HG03103 (cell line): ENCODE measurements at regions not wholly inside any gene's neighbourhood (a gene's known extent, or its start where the extent isn't known, plus 50 kb on each side); places are given as distances from the start of the nearest gene placed in this dataset.
"Not testable (repeated sequence)": the region's sequence is repeated elsewhere in the genome, so short reads cannot be mapped to it uniquely, and the experiment has no call there.

Experiments
- ATAC-seq: cut with Tn5 transposase; IDR thresholded peaks from one replicate; pipeline ENCODE4 v1.9.1; 2021; ENCODE audit warnings: low read depth; ENCODE audit not compliant: unreplicated experiment

DNA sequence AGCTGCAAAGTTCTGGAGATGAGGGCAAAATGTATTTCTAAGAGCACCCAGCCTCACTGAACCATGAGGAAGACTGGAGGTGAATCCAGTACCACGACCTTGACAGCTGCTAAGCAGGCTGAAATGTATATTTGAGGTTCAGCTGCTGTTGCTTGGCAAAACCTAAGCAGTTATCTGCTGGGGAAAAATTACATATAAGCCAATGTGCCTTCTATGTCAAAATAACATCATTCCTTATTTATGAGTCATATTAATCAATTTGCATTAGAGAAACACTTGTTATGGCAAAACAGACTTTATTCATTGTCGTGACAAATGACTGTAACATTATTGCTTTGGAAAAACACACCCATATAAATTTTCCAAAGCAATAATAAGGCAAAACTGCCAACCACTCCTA lies 560.5 kb upstream of the NR5A2 start:
- no peak for ATAC-seq

DNA sequence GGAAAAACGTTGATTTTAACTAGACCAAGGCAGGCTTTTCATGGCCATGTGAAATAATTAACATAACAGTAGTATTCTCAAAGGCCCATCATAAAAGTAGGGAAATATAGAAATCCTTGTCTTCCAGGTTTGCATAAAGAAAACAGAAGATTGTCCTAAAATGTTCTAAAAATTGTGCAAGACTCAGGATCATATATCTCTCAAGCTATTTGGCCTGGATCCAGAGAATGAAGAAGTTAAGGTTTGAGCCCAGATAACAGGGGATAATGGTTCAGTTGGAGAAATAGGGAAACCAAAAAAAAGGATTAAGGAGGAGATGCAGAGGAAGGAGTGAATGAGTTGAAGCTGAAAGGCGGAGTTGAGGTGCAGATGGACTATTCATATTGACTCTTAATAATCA lies 555.5 kb upstream of the NR5A2 start:
- ATAC-seq = no peak

DNA sequence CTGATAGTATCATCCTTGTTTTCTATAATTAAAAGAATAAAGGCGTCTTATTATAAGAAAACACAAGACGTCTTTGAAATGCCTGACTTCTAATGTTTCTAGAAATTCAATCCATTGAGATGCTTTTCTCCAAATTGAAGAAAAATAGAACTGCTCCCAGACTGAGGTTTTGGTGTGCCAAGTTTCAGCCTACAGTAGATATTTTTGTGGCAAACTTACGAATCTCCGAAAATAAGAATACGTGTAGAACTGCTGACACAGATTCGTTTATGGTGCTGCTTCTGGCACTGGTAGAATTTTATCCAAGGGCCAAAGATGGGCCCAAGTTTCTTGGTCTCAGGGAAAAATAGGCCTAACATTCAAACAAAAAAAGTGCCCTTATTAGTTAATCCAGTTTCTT lies 554.5 kb upstream of the NR5A2 start:
- no peak for ATAC-seq

DNA sequence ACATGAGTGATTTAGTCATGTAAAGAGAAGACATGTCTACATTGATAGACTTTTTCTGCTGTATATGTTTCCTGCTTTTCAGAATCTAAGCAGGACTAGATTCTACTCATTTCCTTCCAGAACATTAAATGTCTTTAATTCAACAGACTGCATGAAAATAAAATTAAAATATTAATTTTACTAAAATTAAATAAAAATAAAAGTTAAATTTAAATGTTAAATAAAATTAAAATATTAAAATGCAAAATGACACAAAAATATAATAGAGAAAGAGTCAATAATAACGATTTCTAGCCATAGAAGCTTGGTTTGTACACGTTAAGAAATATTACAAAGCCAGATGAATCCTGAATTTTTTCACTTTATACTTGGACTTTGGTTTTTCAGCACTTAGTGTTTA lies 552.8 kb upstream of the NR5A2 start:
- no peak for ATAC-seq

DNA sequence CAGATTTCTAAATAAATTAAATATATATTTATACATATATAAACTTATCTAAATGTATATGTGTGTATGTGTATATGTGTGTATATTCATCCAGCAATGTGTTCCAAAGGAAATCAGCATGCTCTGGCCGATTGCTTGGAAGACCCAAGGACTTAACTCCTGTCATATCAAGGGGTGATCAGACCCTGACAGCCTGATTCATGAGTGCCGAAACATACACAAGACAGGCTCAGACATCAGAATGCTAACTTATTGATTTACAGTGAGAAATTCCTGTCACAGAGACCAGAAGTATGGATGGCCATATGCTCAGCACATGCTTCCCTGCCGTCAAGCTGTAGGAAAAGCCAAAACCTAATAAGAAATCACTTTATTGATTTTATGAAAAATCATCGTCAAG lies 545.1 kb upstream of the NR5A2 start:
- no peak for ATAC-seq

DNA sequence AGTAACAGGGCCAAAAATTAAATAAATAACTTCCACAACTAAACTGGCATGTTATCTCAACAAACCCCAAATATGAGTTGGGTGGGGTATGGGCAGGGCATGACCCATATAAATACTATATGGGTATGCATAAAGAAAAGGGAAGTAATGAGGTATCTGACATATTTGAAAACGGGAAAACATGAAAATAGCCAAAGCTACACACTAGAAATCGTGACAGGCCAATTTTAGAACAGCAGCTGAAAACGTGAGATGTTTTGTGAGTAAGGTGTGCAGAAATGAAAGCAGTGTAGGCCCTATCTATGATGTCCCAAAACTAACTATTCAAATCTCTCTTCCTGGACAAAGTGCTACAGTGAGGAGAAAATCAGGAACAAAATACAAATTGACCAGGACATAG lies 537.9 kb upstream of the NR5A2 start:
- no peak for ATAC-seq

DNA sequence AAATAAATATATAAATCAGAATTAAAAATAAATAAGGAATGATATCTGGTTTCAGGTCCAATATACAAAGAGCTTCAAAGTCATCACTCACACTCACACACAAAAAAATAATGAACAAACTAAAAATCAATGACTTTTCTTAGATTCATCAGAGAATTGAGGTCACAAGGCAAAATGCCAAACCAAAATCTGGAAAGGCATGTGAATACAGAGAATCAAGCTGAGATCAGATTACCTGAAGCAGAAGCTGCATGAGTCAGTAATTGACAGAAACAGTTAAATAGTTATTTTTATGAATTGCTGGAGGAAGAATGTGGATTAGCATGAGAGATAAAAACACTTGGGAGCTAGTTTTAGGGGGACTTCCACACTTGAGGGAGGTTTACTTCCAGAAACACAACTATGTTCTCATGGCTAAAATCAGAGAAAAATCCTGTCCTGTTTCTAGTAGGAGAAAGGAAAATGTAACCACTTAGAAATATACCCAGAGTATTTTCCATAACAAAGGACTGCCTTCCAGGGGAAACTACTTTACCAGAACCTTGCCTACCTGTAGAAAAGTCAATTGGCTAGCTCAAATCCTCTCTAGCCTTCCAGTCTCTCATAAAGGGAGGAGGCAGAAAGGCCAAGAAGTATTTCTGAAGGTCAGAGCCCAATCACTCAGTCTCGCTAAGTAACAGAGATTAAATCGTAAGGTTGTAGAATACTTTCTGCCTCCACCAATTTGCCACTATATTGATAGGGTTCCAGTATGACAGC lies 536.6 kb upstream of the NR5A2 start:
- ATAC-seq = no peak

DNA sequence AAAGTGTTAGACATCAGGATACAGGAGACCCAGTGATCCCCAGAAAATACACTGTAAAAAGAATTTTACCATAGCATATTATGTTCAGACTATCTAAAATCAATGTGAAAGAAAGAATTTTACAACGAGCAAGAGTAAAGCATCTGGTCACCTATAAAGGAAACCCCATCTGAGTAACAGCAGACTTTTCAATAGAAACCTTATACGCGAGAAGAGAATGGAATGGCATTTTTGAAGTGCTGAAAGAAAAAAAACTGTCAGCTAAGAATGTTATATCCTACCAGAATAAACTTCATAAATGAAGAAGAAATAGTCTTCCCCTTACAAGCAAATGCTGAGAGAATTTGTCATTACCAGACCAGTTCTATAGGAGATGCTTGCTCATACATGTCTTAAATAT lies 532.1 kb upstream of the NR5A2 start:
- ATAC-seq = no peak

DNA sequence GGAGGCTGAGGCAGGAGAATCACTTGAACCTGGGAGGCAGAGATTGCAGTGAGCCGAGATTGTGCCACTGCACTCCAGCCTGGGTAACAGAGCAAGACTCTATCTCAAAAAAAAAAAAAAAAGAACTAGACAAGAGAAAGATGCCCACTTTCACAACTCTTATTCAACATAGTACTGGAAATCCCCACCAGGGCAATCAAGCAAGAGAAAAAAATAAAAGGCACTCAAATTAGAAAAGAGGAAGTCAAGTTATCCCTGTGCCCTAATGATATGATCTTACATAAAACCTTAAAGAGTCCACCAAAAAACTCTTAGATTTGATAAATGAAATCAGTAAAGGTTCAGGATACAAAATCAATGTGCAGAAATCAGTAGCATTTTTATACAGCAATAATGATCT lies 528.7 kb upstream of the NR5A2 start:
- ATAC-seq = peak; percentile 67

DNA sequence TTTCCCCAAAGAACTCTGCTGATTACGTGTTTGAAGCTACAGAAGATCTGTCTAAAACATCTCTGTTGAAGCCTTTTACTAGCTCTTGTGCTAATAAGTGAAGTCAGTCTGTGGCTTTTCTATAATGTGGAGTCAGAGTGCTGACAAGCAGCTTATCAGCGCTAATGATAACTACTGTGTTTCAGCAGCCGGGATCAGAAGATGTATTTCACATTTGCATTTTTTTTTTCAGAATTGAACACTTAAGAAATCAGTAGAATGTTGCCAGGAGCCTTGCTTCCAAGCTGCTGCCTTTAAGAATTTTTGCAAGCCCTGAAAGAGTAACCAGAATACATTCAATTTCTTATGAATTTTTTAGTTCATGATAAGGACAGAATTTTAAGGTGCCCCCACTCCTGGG lies 519.4 kb upstream of the NR5A2 start:
- ATAC-seq = no peak

DNA sequence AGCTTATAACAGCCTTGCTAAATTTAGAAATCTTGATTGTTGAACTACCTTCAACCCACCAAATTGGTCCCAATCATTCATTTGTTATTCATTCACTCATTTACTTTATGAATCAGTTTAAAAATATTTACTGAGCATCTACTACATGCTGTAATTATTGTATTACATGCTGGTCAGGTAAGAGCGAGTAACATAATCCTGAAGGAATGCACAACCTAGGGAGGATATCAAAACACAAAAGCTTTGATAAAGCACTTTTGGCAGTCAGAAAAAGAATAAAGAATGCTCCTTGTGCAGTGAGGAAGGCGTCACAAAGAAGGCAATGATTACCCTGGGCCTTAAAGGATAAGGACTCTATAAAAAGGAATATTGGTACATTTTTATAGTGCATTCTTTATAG lies 518.9 kb upstream of the NR5A2 start:
- no peak for ATAC-seq

DNA sequence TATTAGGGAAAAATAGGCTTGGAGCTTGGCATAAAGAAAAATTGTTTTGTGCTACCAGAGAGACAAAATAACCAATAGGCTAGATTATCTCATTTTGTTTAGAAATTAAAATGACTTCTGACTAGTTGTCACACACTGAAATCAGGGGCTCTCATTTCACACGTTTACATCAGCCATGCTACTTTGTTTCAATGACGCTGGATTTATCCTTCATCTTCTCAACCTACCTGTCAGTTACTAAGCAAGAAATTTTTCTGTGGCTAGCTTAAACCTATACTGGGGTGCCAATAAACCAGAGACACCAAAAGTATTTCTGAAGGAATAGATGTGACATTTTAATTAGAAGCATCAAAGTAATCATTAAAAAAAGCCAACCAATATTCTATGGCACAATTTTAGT lies 518.1 kb upstream of the NR5A2 start:
- ATAC-seq = no peak

DNA sequence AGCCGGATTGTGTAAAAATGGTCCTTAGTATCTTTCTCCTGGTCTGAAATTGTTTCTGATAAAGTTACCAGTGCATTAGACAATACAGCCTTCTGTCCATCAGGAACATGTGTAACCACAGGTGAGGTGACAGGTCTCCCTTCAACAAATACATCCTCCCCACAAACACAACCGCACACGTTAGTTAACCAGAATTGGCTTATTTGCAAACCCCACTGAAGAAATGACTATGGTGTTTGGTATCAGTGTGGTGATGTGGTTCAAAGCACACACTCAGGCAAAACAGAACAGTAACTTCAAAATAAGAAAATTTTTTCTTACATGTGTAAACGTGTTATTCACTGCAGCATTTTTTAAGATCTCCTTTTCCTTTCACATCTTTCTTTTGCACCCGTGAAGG lies 517.2 kb upstream of the NR5A2 start:
- ATAC-seq = peak; percentile 87

DNA sequence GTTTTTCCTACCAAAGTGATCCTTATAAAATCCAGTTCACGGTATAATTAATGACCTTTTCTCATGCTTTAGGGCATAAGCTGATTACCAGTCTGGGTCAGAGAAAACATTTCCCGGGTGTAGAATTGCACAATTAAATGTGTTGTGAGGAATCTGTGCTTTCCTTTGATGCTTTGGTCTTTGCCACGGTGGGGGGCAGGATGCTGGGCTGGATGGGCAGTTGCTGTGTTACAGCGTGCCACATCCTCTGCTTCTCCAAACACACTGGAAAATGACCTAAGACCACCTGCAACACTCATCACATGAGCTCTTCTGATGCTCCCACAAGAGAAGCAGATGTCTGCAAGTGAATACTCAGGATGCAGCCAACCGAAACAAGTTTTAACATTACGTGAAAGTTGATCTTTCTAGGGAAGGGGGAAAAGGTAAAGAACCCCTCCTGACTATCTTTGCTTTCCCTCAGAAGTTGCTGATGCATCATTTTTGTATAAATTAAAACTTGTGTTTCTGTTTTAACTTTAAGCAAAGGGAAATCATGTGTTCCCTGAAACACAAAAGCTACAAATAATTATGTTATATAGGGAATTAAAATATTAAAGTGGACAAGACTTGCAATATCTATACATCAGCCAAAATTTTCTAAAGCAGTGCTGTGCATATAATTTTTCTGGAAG lies 515.3 kb upstream of the NR5A2 start:
- no peak for ATAC-seq

DNA sequence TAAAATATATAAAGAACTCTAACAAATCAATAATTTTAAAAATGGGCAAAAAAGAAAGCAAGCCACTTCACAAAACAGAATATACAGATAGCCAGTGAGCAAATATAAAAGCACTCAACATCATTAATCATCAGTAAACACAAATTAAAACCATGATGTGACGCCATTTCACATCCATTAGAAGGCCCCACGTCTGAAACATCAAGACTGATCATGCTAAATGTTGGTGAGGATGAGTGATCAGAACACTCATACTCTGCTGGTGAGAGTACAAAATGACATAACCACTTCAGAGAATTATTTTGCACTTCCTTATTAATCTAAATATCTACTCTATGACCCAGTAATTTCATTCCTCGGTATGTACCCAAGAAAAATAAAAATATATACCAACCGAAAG lies 512.2 kb upstream of the NR5A2 start:
- no peak for ATAC-seq

DNA sequence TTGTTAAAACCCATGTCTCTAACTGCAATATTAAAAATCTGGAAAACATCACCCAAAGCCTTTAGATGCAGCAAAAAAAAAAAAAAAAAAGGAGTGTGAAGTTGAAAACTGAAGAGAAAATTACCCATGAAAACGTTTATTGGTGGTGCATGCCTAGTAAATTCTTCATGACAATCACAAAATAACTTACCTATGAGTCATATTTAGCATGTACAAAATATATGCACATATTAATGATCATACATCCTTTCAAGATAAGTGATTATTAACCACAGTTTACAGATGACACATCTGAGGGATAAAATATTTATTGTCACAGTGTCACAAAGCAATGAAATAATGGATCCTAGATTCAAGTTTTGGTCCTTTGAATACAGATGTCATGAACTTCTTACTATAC lies 505.2 kb upstream of the NR5A2 start:
- ATAC-seq = no peak

DNA sequence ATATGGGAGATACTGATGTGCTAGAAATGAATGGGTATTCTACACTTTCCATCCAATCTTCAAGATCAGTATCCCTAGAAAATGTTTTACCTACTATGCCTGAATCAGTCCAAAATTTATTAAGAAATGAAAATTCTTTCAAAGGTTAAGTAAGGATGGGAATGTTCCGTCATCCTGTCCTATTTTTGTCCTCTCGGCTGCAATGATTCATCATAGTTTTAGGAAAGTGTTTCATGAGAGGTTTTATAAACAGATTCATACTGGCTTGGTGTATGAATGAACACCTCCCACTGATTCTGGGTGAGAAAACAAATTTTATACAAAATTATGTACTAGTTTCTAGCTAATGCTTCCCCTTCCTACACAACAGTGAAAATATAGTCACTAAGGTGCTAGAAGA lies 504.6 kb upstream of the NR5A2 start:
- no peak for ATAC-seq

DNA sequence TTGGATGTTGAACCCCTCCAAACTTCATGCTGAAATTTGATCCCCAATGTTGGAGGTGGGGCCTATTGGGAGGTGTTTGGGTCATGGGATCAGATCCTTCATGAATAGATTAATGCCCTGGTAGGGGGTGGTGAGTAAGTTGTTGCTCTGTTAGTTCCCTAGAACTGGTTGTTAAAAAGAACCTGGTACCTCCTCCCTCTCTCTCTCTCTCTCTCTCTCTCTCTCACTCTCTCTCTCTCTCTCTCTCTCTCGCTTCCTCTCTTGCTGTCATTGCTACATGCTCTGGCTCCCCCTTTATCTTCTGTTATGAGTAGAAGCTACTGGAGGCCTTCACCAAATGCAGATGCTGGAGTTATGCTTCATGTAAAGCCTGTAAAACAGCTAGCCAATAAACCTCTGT lies 498.2 kb upstream of the NR5A2 start:
- no peak for ATAC-seq

DNA sequence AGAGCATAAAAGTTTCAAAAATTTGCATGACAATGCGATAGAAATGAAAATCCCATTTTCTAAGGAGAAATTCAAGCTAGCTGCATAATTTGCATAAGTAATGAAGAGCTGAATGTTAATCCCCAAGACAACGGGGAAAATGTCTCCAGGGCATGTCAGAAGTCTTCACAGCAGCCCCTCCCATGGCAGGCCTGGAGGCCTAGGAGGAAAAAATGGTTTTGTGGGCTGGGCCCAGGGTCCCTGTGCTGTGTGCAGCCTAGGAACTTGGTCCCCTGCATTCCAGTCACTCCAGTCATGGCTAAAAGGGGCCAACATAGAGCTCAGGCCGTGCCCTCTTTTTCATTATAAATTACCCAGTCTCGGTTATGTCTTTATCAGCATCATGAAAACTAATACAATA lies 494.1 kb upstream of the NR5A2 start:
- not testable (repeated sequence) for ATAC-seq

DNA sequence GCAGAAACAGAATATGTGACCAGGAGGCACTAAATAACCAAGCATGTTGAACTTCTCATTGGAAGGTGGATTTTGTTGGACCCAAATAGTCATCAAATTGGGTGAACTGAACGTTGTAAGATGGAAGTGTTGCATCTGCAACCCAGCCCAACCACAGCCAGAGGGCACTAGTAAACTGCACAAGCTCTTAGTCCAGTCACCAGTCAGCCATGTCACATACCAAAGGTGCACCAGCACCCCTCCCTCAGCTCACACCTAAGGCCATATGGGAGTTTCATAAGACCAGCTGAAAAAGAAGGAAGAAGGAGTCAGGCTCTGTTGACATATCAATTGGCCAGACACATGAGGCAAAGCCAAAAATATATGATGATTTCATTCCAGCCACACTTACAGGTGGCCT lies 481.7 kb upstream of the NR5A2 start:
- ATAC-seq = peak; percentile 47

DNA sequence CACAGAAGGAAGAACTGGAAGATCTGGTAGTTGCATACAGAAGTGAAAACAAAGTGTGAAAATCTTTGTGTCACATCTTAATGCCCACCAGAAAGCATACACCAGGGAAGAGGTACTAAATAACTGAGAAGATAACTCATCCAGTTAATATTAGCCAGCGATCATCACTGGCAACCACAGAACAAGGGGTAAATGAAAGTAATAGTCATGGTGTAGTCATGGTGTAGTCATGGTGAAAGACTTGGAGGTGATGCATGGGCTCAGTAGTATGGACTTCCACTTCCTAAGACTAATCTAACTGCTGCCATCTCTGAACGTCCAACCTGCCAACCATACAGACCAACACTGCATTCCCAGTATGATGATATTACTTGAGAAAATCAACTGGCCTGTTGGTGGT lies 481.2 kb upstream of the NR5A2 start:
- ATAC-seq = no peak

DNA sequence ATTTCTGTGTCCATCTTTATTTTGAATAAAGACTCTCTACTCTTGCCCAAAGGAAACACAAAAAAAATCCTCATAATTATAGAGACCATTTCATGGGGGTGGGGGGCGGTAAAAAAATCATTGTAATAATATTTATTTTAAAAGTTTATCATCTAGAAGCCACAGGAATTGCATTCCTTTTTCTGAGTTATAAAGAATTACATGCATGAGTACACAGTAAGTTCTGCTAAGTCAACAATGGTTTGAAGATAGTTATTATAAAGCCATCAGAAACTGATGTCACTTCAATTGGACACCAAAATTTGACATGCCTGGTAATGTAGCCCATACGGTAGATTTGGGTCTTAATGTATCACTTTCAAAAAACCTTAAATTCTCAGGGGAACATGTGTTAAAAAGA lies 478.1 kb upstream of the NR5A2 start:
- ATAC-seq = no peak
